ENCODE measurements at regions not wholly inside any gene's neighbourhood (a gene's known extent, or its start where the extent isn't known, plus 50 kb on each side); places are given as distances from the start of the nearest gene placed in this dataset.

DNA sequence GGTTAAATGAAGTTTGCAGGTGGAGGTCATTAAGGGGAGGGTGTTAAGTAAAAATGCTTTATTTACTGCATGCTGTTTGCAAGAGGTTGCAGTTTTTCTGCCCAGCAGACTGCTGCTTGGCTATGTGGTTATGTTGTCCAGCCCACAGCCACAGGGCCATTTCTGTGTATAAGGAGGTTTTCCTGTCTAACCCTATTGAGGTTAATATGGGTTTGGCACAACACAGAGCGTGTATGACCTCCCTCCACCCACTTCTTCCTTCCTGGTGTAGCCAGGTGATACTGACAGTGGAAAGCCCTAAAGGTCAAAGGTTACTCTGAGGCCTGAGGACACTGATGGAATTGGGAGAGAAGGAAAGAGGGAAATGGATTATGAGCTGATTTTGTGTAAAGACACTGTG lies 253.7 kb upstream of the PWP1 start:
- in situ Hi-C loops (cut with HindIII; ENCODE audit: low sequenced_read_pairs) = loop anchor here (5.0 kb wide), 1 partner anchor 80 kb away; no protein-coding TSS in a partner anchor

GRCh38 chr12:107435072-107435471 lies 250.5 kb upstream of the PWP1 start:
- in situ Hi-C loops (cut with HindIII; ENCODE audit: low sequenced_read_pairs) = no loop called here

- in situ Hi-C loops (cut with HindIII; ENCODE audit: low sequenced_read_pairs) = no loop called here
These were observed 250.1 kb upstream of the PWP1 start for GRCh38 chr12:107435520-107435919.

DNA sequence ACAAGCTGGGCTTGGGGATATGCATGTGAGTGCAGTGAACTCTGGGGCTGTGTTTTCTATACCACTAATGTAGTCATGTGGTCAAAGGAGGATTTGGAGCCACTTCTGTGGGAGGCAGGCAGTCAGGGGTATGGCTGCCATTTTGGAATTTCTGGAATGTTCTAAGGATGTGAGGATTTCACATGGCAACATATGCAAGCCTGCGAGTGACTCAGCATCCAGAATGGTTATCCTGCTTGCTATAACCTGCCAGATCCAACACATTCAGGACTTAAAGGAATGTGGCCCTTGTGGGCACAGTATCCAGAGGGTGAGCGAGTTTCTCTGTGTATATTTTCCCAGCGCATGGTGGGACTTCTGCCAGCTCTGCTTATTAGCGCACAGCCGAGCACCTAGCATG lies 249.2 kb upstream of the PWP1 start:
- in situ Hi-C loops (cut with HindIII; ENCODE audit: low sequenced_read_pairs) = no loop called here

- in situ Hi-C loops (cut with HindIII; ENCODE audit: low sequenced_read_pairs) = no loop called here
These were observed 248.8 kb upstream of the PWP1 start for GRCh38 chr12:107436836-107437235.

- in situ Hi-C loops (cut with HindIII; ENCODE audit: low sequenced_read_pairs) = no loop called here
These were observed 247.6 kb upstream of the PWP1 start for GRCh38 chr12:107437954-107438353.

DNA sequence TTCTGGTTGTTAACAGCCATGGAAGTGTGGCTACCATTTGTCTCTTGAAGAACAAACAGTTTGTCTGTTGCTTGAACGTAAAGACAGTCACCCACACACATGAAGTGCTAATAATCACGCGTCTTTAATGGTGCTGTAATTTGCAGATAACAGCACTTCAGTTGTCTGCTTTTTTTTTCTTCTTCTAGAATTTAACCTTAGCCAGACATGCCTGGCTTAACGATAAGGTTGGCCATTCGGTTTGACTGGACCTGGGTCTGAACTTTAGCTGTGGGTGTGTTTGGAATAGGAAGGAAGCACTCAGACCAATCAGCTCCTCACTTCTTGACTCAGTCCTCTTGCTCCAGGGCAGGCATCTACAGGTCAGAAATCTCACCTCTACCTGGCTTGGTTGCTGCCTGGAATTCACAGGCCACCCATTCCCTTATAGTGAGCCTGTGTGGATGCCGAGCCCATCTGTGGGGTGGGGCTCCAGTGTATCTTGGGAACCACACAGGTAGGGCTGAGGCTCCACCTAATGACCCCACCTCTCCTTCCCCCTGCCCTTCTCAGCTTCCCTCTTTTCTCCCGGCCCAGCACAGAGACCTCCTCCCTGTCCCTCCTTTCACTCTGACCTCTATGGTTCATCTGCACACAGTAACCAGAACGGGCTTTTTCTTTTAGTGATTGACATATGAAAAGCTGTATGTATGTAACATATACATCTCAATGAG lies 246.4 kb upstream of the PWP1 start:
- in situ Hi-C loops (cut with HindIII; ENCODE audit: low sequenced_read_pairs) = no loop called here

- in situ Hi-C loops (cut with HindIII; ENCODE audit: low sequenced_read_pairs) = no loop called here
These were observed 245.0 kb upstream of the PWP1 start for GRCh38 chr12:107440606-107441005.

DNA sequence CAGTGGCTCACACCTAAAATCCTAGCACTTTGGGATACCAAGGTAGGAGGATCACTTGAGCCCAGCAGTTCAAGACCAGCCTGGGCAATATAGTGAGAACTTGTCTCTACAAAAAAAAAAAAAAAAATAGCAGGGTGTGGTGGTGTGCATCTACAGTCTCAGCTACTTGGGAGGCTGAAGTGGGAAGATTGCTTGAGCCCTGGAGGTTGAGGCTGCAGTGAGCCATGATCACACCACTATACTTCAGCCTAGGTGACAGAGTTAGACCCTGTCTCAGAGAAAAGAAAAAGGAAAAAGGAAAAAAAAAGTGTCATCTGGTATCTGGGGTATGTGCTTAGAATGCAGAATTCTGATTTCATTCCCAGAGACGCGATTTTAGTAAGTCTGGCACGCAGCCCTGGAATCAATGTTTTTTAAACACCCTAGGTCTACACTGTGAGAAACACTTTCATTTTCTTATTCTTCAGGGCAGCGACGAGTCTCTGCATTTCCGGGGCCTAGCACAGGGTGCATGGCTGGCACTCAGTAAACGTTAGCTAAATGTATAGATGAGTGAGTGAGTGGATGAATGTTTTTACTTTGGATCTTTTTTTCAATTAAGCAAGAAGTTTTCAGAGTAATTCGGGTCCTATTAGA lies 243.8 kb upstream of the PWP1 start:
- in situ Hi-C loops (cut with HindIII; ENCODE audit: low sequenced_read_pairs) = no loop called here

DNA sequence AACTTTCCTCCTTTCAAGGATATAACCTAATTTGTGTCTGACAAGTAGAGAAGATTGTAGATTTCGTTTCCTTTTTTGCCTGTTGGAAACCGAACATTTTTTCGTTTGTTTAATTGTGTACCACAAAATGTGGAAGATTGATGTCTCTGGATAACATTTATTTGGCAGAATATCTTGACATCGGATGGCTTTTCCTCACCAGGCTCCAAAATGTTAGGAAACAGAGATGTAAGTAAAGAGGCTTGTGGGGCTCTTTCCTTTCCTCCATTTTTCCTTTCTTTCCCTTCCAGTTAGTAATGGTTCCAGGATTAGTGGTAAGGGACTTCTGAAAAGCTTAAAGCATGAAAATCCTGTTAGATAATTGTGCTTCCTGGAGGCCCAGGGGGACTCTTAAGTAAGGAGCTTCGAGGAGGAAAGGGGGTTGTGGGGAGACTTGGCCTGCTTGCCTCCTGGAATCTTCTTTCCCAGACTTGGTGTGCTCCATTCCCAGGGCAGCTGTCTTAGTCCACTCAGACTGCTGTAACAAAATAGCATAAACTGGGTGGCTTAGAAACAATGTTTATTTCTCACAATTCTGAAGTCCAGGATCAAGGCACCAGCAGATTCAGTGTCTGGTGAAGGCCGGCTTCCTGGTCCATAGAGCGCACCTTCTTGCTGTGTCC lies 243.1 kb upstream of the PWP1 start:
- in situ Hi-C loops (cut with HindIII; ENCODE audit: low sequenced_read_pairs) = no loop called here

DNA sequence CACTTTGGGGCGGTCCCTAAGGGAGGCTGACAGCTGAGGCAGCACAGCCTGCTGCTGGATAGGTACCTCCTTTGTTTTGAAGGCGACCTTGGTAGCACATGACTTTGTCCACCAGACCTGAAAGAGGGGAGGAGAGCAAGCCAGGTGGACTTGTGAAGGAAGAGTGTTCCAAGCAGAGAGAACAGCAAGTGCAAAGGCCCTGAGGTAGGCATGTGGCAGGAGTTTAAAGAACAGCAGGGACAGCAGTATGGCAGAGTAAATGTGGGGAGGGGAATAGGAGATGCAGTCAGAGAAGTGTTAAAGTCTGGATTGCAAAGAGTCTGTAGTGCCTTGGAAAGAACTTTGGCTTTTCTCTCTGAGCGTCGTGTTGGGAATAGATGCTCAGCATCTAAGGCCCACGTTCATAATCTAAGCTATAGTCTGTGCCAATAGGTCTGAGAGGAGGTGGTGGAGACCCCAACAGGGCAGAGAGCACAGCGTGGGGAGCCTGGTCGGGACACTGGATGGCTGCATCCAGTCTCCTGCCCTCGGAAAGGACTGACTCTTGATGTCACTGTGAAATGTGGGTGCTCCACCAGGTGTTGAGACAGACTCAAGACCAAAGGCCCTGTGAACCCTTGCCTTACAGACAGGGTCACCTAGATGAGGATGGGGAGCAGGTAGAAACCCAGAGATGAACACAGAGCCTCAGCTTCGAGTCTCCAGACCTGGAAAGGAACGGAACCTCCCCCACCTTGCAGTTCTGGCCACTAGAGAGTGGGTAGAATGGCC lies 242.1 kb upstream of the PWP1 start:
- in situ Hi-C loops (cut with HindIII; ENCODE audit: low sequenced_read_pairs) = no loop called here

- in situ Hi-C loops (cut with HindIII; ENCODE audit: low sequenced_read_pairs) = no loop called here
These were observed 240.8 kb upstream of the PWP1 start for GRCh38 chr12:107444771-107445170.

GRCh38 chr12:107446476-107446875 lies 239.1 kb upstream of the PWP1 start:
- in situ Hi-C loops (cut with HindIII; ENCODE audit: low sequenced_read_pairs) = no loop called here

DNA sequence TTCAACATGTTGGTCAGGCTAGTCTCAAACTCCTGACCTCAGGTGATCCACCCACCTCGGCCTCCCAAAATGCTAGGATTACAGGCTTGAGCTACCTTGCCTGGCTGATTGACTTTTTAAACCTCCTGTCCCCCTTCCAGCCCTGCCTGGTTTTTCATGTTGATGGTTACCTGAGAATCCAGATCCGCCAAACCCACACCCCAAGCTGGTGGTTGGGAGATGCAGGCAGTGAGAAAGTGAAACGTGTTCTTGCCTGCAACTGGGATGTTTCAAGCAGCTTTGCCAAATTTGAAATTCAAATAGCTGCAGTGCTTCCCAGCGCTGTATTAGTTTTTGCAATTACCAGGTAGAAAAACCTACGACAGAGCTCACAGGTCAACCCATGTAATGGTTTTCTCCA lies 238.3 kb upstream of the PWP1 start:
- in situ Hi-C loops (cut with HindIII; ENCODE audit: low sequenced_read_pairs) = no loop called here

GRCh38 chr12:107448198-107448597 lies 237.4 kb upstream of the PWP1 start:
- in situ Hi-C loops (cut with HindIII; ENCODE audit: low sequenced_read_pairs) = no loop called here

DNA sequence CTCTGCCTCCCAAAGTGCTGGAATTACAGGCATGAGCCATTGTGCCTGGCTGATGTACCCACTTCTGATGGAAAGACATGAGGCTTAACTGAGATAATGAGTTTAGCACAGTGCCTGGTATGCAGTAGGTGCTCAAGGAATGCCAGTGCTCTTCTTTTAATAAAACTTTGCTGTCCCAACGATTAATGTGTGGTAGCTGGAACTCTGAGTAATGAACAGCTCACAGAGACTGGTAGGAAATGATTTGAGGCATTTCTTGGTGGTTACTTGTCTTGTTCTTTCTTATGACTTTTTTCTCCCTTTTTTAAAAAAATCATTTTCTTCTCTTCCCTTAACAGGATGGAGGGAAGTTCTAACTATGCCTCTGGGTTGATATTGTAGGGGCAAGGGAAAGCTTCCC lies 235.7 kb upstream of the PWP1 start:
- in situ Hi-C loops (cut with HindIII; ENCODE audit: low sequenced_read_pairs) = no loop called here

- in situ Hi-C loops (cut with HindIII; ENCODE audit: low sequenced_read_pairs) = no loop called here
These were observed 235.1 kb upstream of the PWP1 start for GRCh38 chr12:107450541-107450940.

DNA sequence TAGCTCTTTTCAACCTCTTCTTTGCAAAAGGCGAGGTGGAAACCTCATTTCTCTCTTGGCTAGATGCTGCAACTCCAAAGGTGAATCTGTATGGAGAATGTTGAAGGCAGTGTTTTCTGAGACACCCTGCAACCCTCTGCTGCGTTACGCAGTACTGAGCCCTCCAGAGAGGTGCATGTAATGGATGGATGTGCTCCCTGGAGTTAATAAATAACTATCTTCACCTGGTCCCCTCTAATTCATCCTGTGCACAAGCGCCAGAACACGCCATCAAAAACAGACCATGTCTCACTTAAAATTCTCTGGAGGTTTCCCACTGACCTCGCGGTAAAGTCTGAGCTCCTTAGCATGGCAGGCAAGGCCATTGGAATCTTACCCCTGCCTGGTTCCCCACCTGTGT lies 234.4 kb upstream of the PWP1 start:
- in situ Hi-C loops (cut with HindIII; ENCODE audit: low sequenced_read_pairs) = no loop called here

- in situ Hi-C loops (cut with HindIII; ENCODE audit: low sequenced_read_pairs) = no loop called here
These were observed 231.3 kb upstream of the PWP1 start for GRCh38 chr12:107454109-107454830.

- in situ Hi-C loops (cut with HindIII; ENCODE audit: low sequenced_read_pairs) = no loop called here
These were observed 228.2 kb upstream of the PWP1 start for GRCh38 chr12:107457362-107457935.

Data from endothelial cell of hepatic sinusoid (primary cell).